CD4-positive, alpha-beta T cell (primary cell): ENCODE measurements at regions not wholly inside any gene's neighbourhood (a gene's known extent, or its start where the extent isn't known, plus 50 kb on each side); places are given as distances from the start of the nearest gene placed in this dataset.

ENCODE experiments used
- ATAC-seq: fragments of 200-7000 bp; cut with Tn5 transposase; one replicate; pipeline ENCODE4 v1.10.0; 2022; ENCODE audit warnings: mild to moderate bottlenecking; ENCODE audit not compliant: poor library complexity
- CTCF ChIA-PET: fragments of 350-600 bp; sonication (Branson Sonifier 250); formaldehyde crosslinking; loops from one replicate; lab custom pipeline; 2021; ENCODE audit warnings: antibody characterized with exemption, inconsistent platforms; lab: Charles Lee
- POLR2A ChIA-PET: fragments of 350-600 bp; sonication (Branson Sonifier 250); formaldehyde crosslinking; loops from one replicate; lab custom pipeline; 2021; ENCODE audit warnings: antibody characterized with exemption, inconsistent platforms; lab: Charles Lee
- DNase-seq, 14 experiments: peaks; one replicate each; pipeline ENCODE4 v3.0.0-alpha.2; 2013 to 2020; ENCODE audit warnings: mixed read lengths in 2 of 14
- H3K27ac ChIP-seq, 2 donors: one replicate each; pipeline versions ENCODE4 v1.5.1 to v1.7.0; 2013; ENCODE audit warnings: low read length in 2 of 2, low read depth in 1 of 2, mild to moderate bottlenecking in 1 of 2
- H3K27me3 ChIP-seq, 2 experiments: 1 replicate in 1 of 2; 2 replicates in 1 of 2; pipeline versions ENCODE4 v1.6.1 to v1.7.0; 2013; ENCODE audit warnings: low read length in 2 of 2, control low read depth in 1 of 2, mild to moderate bottlenecking in 1 of 2, moderate library complexity in 1 of 2; ENCODE audit not compliant: insufficient read depth in 2 of 2, control insufficient read depth in 1 of 2
- H3K36me3 ChIP-seq: one replicate; pipeline ENCODE4 v1.6.1; 2013; ENCODE audit warnings: low read length, control low read depth; ENCODE audit not compliant: insufficient read depth
- H3K4me1 ChIP-seq: one replicate; pipeline ENCODE4 v1.6.1; 2013; ENCODE audit warnings: low read length, control low read depth; ENCODE audit not compliant: insufficient read depth
- H3K4me3 ChIP-seq: one replicate; pipeline ENCODE4 v1.5.1; 2013; ENCODE audit warnings: mild to moderate bottlenecking, low read length, moderate library complexity
- H3K9me3 ChIP-seq, 2 experiments: 1 replicate in 1 of 2; 2 replicates in 1 of 2; pipeline versions ENCODE4 v1.6.1 to v1.7.0; 2013; ENCODE audit warnings: low read length in 2 of 2, mild to moderate bottlenecking in 2 of 2, control low read depth in 1 of 2, moderate library complexity in 1 of 2; ENCODE audit not compliant: control insufficient read depth in 1 of 2, insufficient read depth in 1 of 2
- H3K27ac Mint-ChIP-seq: one replicate; pipeline ENCODE4 v1.8.0; 2020; ENCODE audit warnings: mixed read lengths
- H3K27me3 Mint-ChIP-seq: one replicate; pipeline ENCODE4 v1.8.0; 2021; ENCODE audit warnings: mixed read lengths
- H3K36me3 Mint-ChIP-seq: one replicate; pipeline ENCODE4 v1.8.0; 2021; ENCODE audit warnings: low read depth, mixed read lengths
- H3K4me1 Mint-ChIP-seq: one replicate; pipeline ENCODE4 v1.8.0; 2021; ENCODE audit warnings: low read depth, mixed read lengths
- H3K4me3 Mint-ChIP-seq: one replicate; pipeline ENCODE4 v1.8.0; 2020; ENCODE audit warnings: mild to moderate bottlenecking, mixed read lengths
- H3K9me3 Mint-ChIP-seq: one replicate; pipeline ENCODE4 v1.8.0; 2020; ENCODE audit warnings: mixed read lengths
- intact Hi-C, 2 experiments: fragments of 100-400 bp; cut with DNase I in 1 of 2; cut with micrococcal nuclease in 1 of 2; formaldehyde crosslinking; loops; one replicate each; pipeline versions ENCODE4 v1.15.1 to v1.9.0; 2023 to 2025; cut with DNase I, micrococcal nuclease
- TF ChIP-seq, protein P1 (sequence below): fragments of 200-600 bp; IDR thresholded peaks from one replicate; pipeline ENCODE4 v1.8.0; 2022; ENCODE audit warnings: antibody characterized with exemption, mild to moderate bottlenecking

DNA sequence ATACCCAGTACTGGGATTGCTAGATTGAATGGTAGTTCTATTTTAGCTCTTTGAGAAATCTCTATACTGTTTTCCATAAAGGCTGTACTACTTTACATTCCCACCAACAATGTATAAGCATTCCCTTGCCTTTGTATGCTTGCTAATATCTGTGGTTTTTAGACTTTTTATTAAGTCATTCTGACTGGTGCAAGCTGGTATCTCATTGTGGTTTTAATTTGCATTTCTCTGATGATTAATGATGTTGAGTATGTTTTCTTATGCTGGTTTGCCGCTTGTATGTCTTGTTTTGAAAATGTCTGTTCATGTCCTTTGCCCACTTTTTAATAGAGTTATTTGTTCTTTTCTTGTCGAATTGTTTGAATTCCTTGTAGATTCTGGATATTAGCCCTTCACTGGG lies 512.7 kb upstream of the PAPPA start:
- H3K4me3 Mint-ChIP-seq = no peak overlapping the region
- TF ChIP-seq, protein P1, sequence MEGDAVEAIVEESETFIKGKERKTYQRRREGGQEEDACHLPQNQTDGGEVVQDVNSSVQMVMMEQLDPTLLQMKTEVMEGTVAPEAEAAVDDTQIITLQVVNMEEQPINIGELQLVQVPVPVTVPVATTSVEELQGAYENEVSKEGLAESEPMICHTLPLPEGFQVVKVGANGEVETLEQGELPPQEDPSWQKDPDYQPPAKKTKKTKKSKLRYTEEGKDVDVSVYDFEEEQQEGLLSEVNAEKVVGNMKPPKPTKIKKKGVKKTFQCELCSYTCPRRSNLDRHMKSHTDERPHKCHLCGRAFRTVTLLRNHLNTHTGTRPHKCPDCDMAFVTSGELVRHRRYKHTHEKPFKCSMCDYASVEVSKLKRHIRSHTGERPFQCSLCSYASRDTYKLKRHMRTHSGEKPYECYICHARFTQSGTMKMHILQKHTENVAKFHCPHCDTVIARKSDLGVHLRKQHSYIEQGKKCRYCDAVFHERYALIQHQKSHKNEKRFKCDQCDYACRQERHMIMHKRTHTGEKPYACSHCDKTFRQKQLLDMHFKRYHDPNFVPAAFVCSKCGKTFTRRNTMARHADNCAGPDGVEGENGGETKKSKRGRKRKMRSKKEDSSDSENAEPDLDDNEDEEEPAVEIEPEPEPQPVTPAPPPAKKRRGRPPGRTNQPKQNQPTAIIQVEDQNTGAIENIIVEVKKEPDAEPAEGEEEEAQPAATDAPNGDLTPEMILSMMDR = no peak
- Histone ChIP-seq H3K4me1 (no peaks in the 10 kb centered on the region), H3K36me3 (no peaks in the 10 kb centered on the region), H3K4me3 (no peak overlapping the region), H3K27me3 (peaks cover 0 to 2% of the 10 kb centered on the region in 2 experiments), H3K27ac (no peak overlapping the region), H3K9me3 (no peaks in the 10 kb centered on the region)
- CTCF ChIA-PET = no interaction called here
- H3K27ac Mint-ChIP-seq = no peak overlapping the region
- no peaks in the 10 kb centered on the region for H3K36me3 Mint-ChIP-seq
- ATAC-seq (no peak), DNase-seq (no peak)
- H3K27me3 Mint-ChIP-seq = no peaks in the 10 kb centered on the region
- POLR2A ChIA-PET = no interaction called here
- H3K4me1 Mint-ChIP-seq = no peaks in the 10 kb centered on the region
- intact Hi-C loops = no loop called here
- H3K9me3 Mint-ChIP-seq = peaks cover 3% of the 10 kb centered on the region

- CTCF ChIA-PET = no interaction called here
- no peak for DNase-seq
- Mint-ChIP-seq H3K4me1 (no peaks in the 10 kb centered on the region), H3K27me3 (no peaks in the 10 kb centered on the region), H3K4me3 (no peak overlapping the region), H3K9me3 (peaks cover 3% of the 10 kb centered on the region), H3K27ac (no peak overlapping the region), H3K36me3 (no peaks in the 10 kb centered on the region)
- H3K9me3 ChIP-seq = no peaks in the 10 kb centered on the region
- TF ChIP-seq, protein P1 = no peak
- intact Hi-C loops = no loop called here
- H3K36me3 ChIP-seq = no peaks in the 10 kb centered on the region
- H3K27me3 ChIP-seq = no peaks in the 10 kb centered on the region
- H3K4me3 ChIP-seq = no peak overlapping the region
- ATAC-seq = no peak
- H3K27ac ChIP-seq = no peak overlapping the region
- H3K4me1 ChIP-seq = no peaks in the 10 kb centered on the region
- POLR2A ChIA-PET = no interaction called here
Measured at GRCh38 chr9:115642285-115642684, 511.3 kb upstream of the PAPPA start.

GRCh38 chr9:115643948-115644727 lies 509.5 kb upstream of the PAPPA start:
- Mint-ChIP-seq H3K9me3 (peaks cover 3% of the 10 kb centered on the region), H3K4me3 (no peak overlapping the region), H3K27ac (no peak overlapping the region), H3K27me3 (no peaks in the 10 kb centered on the region), H3K4me1 (no peaks in the 10 kb centered on the region), H3K36me3 (no peaks in the 10 kb centered on the region)
- intact Hi-C loops = no loop called here
- POLR2A ChIA-PET = no interaction called here
- ATAC-seq (no peak), DNase-seq (no peak)
- H3K4me1 ChIP-seq = no peaks in the 10 kb centered on the region
- no peaks in the 10 kb centered on the region for H3K9me3 ChIP-seq
- CTCF ChIA-PET = no interaction called here
- no peak overlapping the region for H3K27ac ChIP-seq
- H3K27me3 ChIP-seq = no peaks in the 10 kb centered on the region
- H3K4me3 ChIP-seq = no peak overlapping the region
- no peaks in the 10 kb centered on the region for H3K36me3 ChIP-seq
- TF ChIP-seq, protein P1 = no peak
